Gastrocnemius medialis (tissue), 4 donors: ENCODE measurements at regions not wholly inside any gene's neighbourhood (a gene's known extent, or its start where the extent isn't known, plus 50 kb on each side); places are given as distances from the start of the nearest gene placed in this dataset.
"Not testable (repeated sequence)": the region's sequence is repeated elsewhere in the genome, so short reads cannot be mapped to it uniquely, and the experiment has no call there.

Source experiments
- ATAC-seq, 2 donors: fragments of 150-250 bp; one replicate each; pipeline ENCODE4 v1.9.1; 2016
- DNase-seq, 2 donors: peaks; one replicate each; pipeline ENCODE4 v3.0.0-alpha.2; 2019
- H3K27ac ChIP-seq, 4 donors: fragments of 200-600 bp; sonication (generic); 1 replicate in 1 of 4; 2 replicates in 3 of 4; pipeline ENCODE4 v1.5.1; 2016 to 2018; ENCODE audit warnings: mild to moderate bottlenecking in 2 of 4, moderate library complexity in 1 of 4
- H3K27me3 ChIP-seq, 3 donors: fragments of 200-600 bp; sonication (generic) in 2 of 3; 1 replicate in 1 of 3; 2 replicates in 2 of 3; pipeline versions ENCODE4 v1.5.1 to v1.6.0; 2016 to 2019; ENCODE audit warnings: mild to moderate bottlenecking in 1 of 3, moderate library complexity in 1 of 3
- H3K36me3 ChIP-seq, 2 donors: fragments of 200-600 bp; sonication (generic) in 1 of 2; one replicate each; pipeline ENCODE4 v1.5.1; 2017 to 2018
- H3K4me1 ChIP-seq, 2 donors: fragments of 200-600 bp; sonication (generic) in 1 of 2; one replicate each; pipeline ENCODE4 v1.5.1; 2016 to 2017; ENCODE audit warnings: mild to moderate bottlenecking in 2 of 2
- H3K4me3 ChIP-seq, 4 donors: fragments of 200-600 bp; sonication (generic) in 3 of 4; 1 replicate in 1 of 4; 2 replicates in 3 of 4; pipeline ENCODE4 v1.5.1; 2016 to 2019; ENCODE audit warnings: mild to moderate bottlenecking in 2 of 4
- H3K9me3 ChIP-seq, 3 donors: fragments of 200-600 bp; sonication (generic) in 2 of 3; 1 replicate in 1 of 3; 2 replicates in 2 of 3; pipeline ENCODE4 v1.5.1; 2016 to 2019
- POLR2A ChIP-seq, 2 donors: fragments of 450-650 bp; IDR thresholded peaks; one replicate each; pipeline ENCODE4 v1.6.1; 2017; ENCODE audit warnings: antibody characterized with exemption in 2 of 2, mild to moderate bottlenecking in 2 of 2, moderate library complexity in 2 of 2
- in situ Hi-C, 4 donors: fragments of 200-750 bp; cut with MboI; loops; one replicate each; pipeline versions ENCODE4 v1.15.0 to v1.8.0; 2017; ENCODE audit warnings: low sequenced_read_pairs in 4 of 4
- intact Hi-C: fragments of 100-400 bp; cut with DNase I; formaldehyde crosslinking; loops from one replicate; pipeline ENCODE4 v1.15.1; 2023; ENCODE audit warnings: low total_unique reads
- TF ChIP-seq, protein P1 (sequence below), 5 experiments: fragments of 450-650 bp in 3 of 5; fragments of 200-600 bp in 2 of 5; sonication (generic) in 2 of 5; IDR thresholded peaks in 4 of 5; conservative IDR thresholded peaks in 1 of 5; 1 replicate in 4 of 5; 2 replicates in 1 of 5; pipeline ENCODE4 v1.5.1; 2016 to 2019; ENCODE audit warnings: antibody characterized with exemption in 5 of 5, mild to moderate bottlenecking in 3 of 5, moderate library complexity in 3 of 5

DNA sequence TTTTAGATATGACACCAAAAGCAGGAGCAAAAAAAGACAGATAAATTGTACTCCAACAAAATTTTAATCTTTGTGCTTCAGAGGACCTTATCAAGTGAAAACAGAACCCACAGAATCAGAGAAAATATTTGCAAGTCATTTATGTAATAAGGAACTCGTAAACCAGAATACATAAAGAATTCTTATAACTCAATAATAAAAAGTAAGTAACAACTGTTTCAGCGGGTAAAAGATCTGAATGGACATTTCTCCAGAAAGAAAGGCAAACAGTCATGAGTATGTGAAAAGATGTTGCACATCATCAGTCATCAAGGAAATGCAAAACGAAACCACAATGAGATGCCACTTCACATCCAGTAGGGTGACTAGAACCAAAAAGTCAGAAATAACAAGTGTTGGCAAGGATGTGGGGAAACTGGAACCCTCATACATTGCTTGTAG is 167.7 kb upstream of the KCTD7 start:
- intact Hi-C loops (no loop called here), in situ Hi-C loops (no loop called here)
- DNase-seq (no peak), ATAC-seq (no peak)
- Histone ChIP-seq H3K4me3 (no peak overlapping the region), H3K27ac (no peak overlapping the region), H3K4me1 (no peaks in the 10 kb centered on the region), H3K36me3 (no peaks in the 10 kb centered on the region), H3K27me3 (no peaks in the 10 kb centered on the region), H3K9me3 (no peaks in the 10 kb centered on the region)
- TF ChIP-seq, protein P1, sequence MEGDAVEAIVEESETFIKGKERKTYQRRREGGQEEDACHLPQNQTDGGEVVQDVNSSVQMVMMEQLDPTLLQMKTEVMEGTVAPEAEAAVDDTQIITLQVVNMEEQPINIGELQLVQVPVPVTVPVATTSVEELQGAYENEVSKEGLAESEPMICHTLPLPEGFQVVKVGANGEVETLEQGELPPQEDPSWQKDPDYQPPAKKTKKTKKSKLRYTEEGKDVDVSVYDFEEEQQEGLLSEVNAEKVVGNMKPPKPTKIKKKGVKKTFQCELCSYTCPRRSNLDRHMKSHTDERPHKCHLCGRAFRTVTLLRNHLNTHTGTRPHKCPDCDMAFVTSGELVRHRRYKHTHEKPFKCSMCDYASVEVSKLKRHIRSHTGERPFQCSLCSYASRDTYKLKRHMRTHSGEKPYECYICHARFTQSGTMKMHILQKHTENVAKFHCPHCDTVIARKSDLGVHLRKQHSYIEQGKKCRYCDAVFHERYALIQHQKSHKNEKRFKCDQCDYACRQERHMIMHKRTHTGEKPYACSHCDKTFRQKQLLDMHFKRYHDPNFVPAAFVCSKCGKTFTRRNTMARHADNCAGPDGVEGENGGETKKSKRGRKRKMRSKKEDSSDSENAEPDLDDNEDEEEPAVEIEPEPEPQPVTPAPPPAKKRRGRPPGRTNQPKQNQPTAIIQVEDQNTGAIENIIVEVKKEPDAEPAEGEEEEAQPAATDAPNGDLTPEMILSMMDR (IDR thresholded peaks at IDR 0.05 in 4 of 5, conservative IDR thresholded peaks at IDR 0.05 in 1 of 5): no peak
- no peak for TF ChIP-seq POLR2A (IDR thresholded peaks at IDR 0.05)

DNA sequence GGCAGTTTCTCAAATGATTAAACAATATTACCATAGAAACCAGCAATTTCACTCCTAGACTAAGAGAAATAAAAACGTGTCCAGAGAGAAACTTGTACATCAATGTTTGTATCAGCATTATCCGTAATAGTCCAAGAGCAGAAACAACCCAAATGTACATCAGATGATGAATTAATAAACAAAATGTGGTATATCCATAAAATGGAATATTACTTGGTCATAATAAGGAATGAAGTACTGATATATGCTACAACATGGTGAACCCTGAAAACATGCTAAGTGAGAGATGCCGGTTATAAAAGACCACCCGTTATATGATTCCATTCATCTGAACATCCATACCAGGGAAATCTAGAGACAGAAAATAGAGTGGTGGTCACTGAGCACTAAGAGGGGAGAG is 167.3 kb upstream of the KCTD7 start:
- intact Hi-C loops, H3K27me3 ChIP-seq, H3K4me3 ChIP-seq, H3K4me1 ChIP-seq, H3K27ac ChIP-seq, H3K36me3 ChIP-seq, DNase-seq, in situ Hi-C loops, H3K9me3 ChIP-seq, ATAC-seq: not testable (repeated sequence)

DNA sequence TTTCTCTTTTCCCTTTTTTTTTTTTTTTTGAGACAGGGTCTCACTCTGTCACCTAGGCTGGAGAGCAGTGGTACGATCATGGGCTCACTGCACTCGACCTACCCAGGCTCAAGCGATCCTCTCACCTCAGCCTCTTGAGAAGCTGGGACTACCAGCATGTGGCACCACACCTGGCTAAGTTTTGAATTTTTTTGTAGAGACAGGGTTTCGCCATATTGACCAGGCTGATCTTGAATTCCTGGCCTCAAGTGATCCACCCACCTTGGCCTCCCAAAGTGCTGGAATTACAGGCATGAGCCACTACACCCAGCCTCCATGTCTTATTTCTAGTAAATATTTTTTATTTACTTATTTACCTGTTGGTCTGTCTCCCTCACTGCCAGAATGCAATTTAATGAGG is 165.8 kb upstream of the KCTD7 start:
- H3K36me3 ChIP-seq, ATAC-seq, H3K27me3 ChIP-seq, H3K9me3 ChIP-seq, intact Hi-C loops, H3K4me3 ChIP-seq, H3K27ac ChIP-seq, DNase-seq, in situ Hi-C loops, H3K4me1 ChIP-seq: not testable (repeated sequence)

DNA sequence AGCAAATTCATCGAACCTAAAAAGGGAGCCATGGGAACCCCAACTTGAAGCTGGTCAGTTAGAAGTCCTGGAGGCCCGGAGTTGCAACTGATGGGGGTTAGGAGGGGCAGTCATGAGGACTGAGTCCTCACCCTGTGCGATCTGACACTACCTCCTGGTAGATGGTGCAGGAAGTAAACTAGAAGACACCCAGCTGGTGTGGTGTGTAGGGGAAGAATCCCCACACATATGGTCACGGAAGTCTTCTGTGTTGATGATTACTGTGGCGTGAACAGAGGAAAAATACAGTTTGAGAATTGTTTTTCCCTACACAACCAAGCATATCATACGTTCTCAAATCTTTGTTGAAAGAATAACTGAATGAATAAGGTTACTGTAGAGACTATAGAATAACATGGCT is 164.6 kb upstream of the KCTD7 start:
- in situ Hi-C loops (no loop called here), intact Hi-C loops (no loop called here)
- Histone ChIP-seq H3K4me3 (no peak overlapping the region), H3K9me3 (no peaks in the 10 kb centered on the region), H3K36me3 (no peaks in the 10 kb centered on the region), H3K4me1 (no peaks in the 10 kb centered on the region), H3K27ac (no peak overlapping the region), H3K27me3 (no peaks in the 10 kb centered on the region)
- no peak for DNase-seq
- TF ChIP-seq POLR2A (IDR thresholded peaks at IDR 0.05): no peak
- TF ChIP-seq, protein P1 (IDR thresholded peaks at IDR 0.05 in 4 of 5, conservative IDR thresholded peaks at IDR 0.05 in 1 of 5): no peak
- ATAC-seq: no peak

DNA sequence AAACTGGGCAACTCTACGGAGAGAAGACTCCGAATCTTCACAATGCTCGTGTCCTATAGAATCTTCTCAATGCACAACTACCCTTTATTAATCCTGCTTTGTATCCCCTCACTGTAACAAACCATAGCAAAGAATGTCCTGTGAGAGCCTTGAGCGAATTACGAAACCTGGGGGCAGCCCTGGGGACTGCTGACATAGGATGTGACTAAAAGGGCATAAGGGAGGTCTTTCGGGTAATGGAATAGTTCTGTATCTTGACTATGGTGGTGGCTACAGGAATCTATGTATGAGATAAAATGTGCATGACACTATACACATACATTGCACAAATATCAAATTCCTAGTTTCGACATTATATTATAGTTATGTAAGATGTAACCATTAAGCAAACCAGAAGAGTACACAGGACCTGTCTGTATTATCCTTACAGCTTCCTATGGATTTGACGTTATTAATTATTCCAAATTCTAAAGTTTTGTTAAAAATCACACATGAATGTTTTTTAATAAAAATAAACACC is 162.5 kb upstream of the KCTD7 start:
- no peaks in the 10 kb centered on the region for H3K36me3 ChIP-seq
- H3K27ac ChIP-seq: no peak overlapping the region
- in situ Hi-C loops: no loop called here
- H3K4me1 ChIP-seq: no peaks in the 10 kb centered on the region
- H3K9me3 ChIP-seq: no peaks in the 10 kb centered on the region
- H3K27me3 ChIP-seq: no peaks in the 10 kb centered on the region
- no peak for TF ChIP-seq POLR2A (IDR thresholded peaks at IDR 0.05)
- TF ChIP-seq, protein P1 (IDR thresholded peaks at IDR 0.05 in 4 of 5, conservative IDR thresholded peaks at IDR 0.05 in 1 of 5): no peak
- H3K4me3 ChIP-seq: no peak overlapping the region
- ATAC-seq: no peak
- DNase-seq: no peak
- intact Hi-C loops: no loop called here

DNA sequence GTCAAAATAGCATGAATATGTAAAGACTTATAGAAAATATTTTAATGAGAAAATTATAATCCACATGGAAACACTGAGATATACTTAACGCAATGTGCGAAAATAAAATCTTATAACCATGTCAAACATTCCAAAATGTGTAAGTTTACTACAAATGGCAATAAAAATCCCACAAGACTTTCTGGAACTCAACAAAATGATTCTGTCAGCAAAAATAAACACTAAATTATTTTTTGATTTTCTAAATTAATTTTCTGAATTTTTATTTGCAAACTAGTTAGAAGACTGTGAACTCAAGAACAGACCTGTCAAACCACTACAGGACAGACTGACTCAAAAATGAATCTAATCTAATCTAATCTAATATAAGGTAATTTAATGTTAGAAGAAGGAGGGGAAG is 160.8 kb upstream of the KCTD7 start:
- no peak overlapping the region for H3K27ac ChIP-seq
- H3K27me3 ChIP-seq: no peaks in the 10 kb centered on the region
- no peak for ATAC-seq
- no peaks in the 10 kb centered on the region for H3K4me1 ChIP-seq
- TF ChIP-seq, protein P1 (IDR thresholded peaks at IDR 0.05 in 4 of 5, conservative IDR thresholded peaks at IDR 0.05 in 1 of 5): no peak
- no peak for TF ChIP-seq POLR2A (IDR thresholded peaks at IDR 0.05)
- H3K36me3 ChIP-seq: no peaks in the 10 kb centered on the region
- DNase-seq: no peak
- in situ Hi-C loops: no loop called here
- no peak overlapping the region for H3K4me3 ChIP-seq
- no peaks in the 10 kb centered on the region for H3K9me3 ChIP-seq
- intact Hi-C loops: no loop called here

DNA sequence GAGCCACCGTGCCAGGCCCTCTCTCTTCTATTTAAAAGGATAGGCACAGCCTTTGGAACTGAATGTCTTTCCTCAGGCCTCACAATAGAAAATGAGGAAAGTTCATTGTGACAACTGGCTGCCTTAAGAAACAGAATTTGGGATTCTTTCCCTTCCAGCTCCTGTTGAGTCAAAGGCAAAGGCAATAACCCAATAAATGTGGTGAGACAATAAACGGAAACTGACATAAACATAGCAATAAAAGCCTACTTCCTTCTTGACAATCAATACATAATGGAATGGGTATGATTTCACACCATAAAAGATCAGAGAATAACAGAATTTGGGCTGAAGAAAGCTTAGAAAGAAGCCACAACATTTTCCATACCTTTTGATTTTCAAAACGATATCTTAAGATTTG is 155.6 kb upstream of the KCTD7 start:
- intact Hi-C loops, H3K9me3 ChIP-seq, H3K27ac ChIP-seq, in situ Hi-C loops, H3K4me1 ChIP-seq, DNase-seq, H3K4me3 ChIP-seq, H3K27me3 ChIP-seq, ATAC-seq: not testable (repeated sequence)
- peaks cover 0 to 22% of the 10 kb centered on the region in 2 donors for H3K36me3 ChIP-seq
